Activated naive CD4-positive, alpha-beta T cell treated with anti-CD3 and anti-CD28 coated beads for 36 hours (primary cell): ENCODE measurements at regions not wholly inside any gene's neighbourhood (a gene's known extent, or its start where the extent isn't known, plus 50 kb on each side); places are given as distances from the start of the nearest gene placed in this dataset.

Source experiments
- CTCF ChIA-PET: fragments of 350-600 bp; sonication (Branson Sonifier 250); formaldehyde crosslinking; loops from one replicate; lab custom pipeline; 2021; ENCODE audit warnings: antibody characterized with exemption; lab: Charles Lee
- DNase-seq: peaks from one replicate; pipeline ENCODE4 v3.0.0-alpha.2; 2020
- H3K27ac Mint-ChIP-seq: one replicate; pipeline ENCODE4 v1.8.0; 2021; ENCODE audit warnings: mild to moderate bottlenecking, mixed read lengths
- H3K27me3 Mint-ChIP-seq: one replicate; pipeline ENCODE4 v1.8.0; 2021; ENCODE audit warnings: low read depth, mixed read lengths
- H3K36me3 Mint-ChIP-seq: one replicate; pipeline ENCODE4 v1.8.0; 2021; ENCODE audit warnings: low read depth, mixed read lengths
- H3K4me1 Mint-ChIP-seq: one replicate; pipeline ENCODE4 v1.8.0; 2021; ENCODE audit warnings: low read depth, mixed read lengths
- H3K4me3 Mint-ChIP-seq: one replicate; pipeline ENCODE4 v1.8.0; 2021; ENCODE audit warnings: mild to moderate bottlenecking, moderate library complexity, mixed read lengths
- H3K9me3 Mint-ChIP-seq: one replicate; pipeline ENCODE4 v1.8.0; 2021; ENCODE audit warnings: mixed read lengths
- intact Hi-C: fragments of 100-400 bp; cut with micrococcal nuclease; formaldehyde crosslinking; loops from one replicate; pipeline ENCODE4 v1.15.1; 2023

DNA sequence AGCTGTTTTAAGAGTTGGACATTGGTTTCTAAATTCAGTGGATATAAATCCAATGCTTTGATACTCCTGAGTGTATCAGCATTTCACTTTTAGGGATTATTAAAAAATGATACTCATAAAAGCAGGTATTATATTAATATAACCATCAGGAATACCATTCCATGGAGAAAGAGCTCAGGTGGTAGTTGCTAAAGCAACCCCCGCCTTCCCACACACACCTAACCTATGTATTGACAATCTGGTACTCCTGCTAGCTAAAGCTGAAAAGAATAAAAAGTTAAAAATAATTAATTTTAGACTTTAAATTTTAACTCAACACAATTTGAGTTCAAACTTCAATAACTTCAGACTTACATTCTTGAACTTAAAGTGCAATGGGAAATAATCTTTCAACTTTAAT, 717.1 kb upstream of the HS3ST1 start:
- Mint-ChIP-seq H3K27me3 (no peaks in the 10 kb centered on the region), H3K4me3 (no peak overlapping the region), H3K36me3 (no peaks in the 10 kb centered on the region), H3K9me3 (peaks cover 12% of the 10 kb centered on the region), H3K27ac (no peak overlapping the region), H3K4me1 (no peaks in the 10 kb centered on the region)
- CTCF ChIA-PET, result no interaction called here
- intact Hi-C loops, result no loop called here
- DNase-seq, result no peak

- intact Hi-C loops, result no loop called here
- no peak for DNase-seq
- Mint-ChIP-seq H3K36me3 (no peaks in the 10 kb centered on the region), H3K27me3 (no peaks in the 10 kb centered on the region), H3K4me3 (no peak overlapping the region), H3K4me1 (no peaks in the 10 kb centered on the region), H3K9me3 (peaks cover 9% of the 10 kb centered on the region), H3K27ac (no peak overlapping the region)
- CTCF ChIA-PET, result no interaction called here
Observed at GRCh38 chr4:12145106-12145505, 716.4 kb upstream of the HS3ST1 start.

GRCh38 chr4:12144051-12144450, 715.4 kb upstream of the HS3ST1 start:
- H3K4me1 Mint-ChIP-seq, result no peaks in the 10 kb centered on the region
- H3K36me3 Mint-ChIP-seq, result no peaks in the 10 kb centered on the region
- DNase-seq, result no peak
- no peak overlapping the region for H3K27ac Mint-ChIP-seq
- H3K4me3 Mint-ChIP-seq, result no peak overlapping the region
- intact Hi-C loops, result no loop called here
- H3K27me3 Mint-ChIP-seq, result no peaks in the 10 kb centered on the region
- CTCF ChIA-PET, result no interaction called here
- peaks cover 9% of the 10 kb centered on the region for H3K9me3 Mint-ChIP-seq

- no peak for DNase-seq
- no peak overlapping the region for H3K4me3 Mint-ChIP-seq
- intact Hi-C loops, result no loop called here
- H3K27ac Mint-ChIP-seq, result no peak overlapping the region
- CTCF ChIA-PET, result interaction anchor here (0.6 kb wide), 1 partner anchor 217 kb away, joined by 3 read pairs; no protein-coding TSS in a partner anchor
- H3K27me3 Mint-ChIP-seq, result no peaks in the 10 kb centered on the region
- H3K4me1 Mint-ChIP-seq, result no peaks in the 10 kb centered on the region
- peaks cover 13% of the 10 kb centered on the region for H3K9me3 Mint-ChIP-seq
- no peaks in the 10 kb centered on the region for H3K36me3 Mint-ChIP-seq
Observed at GRCh38 chr4:12140864-12141263, 712.2 kb upstream of the HS3ST1 start.

- CTCF ChIA-PET, result no interaction called here
- no peak overlapping the region for H3K27ac Mint-ChIP-seq
- no peaks in the 10 kb centered on the region for H3K4me1 Mint-ChIP-seq
- DNase-seq, result no peak
- no peak overlapping the region for H3K4me3 Mint-ChIP-seq
- H3K27me3 Mint-ChIP-seq, result no peaks in the 10 kb centered on the region
- intact Hi-C loops, result no loop called here
- peaks cover 14% of the 10 kb centered on the region for H3K9me3 Mint-ChIP-seq
- H3K36me3 Mint-ChIP-seq, result no peaks in the 10 kb centered on the region
Observed at GRCh38 chr4:12139296-12139695, 710.6 kb upstream of the HS3ST1 start.

GRCh38 chr4:12138488-12138887, 709.8 kb upstream of the HS3ST1 start:
- intact Hi-C loops, result no loop called here
- CTCF ChIA-PET, result no interaction called here
- H3K4me3 Mint-ChIP-seq, result no peak overlapping the region

GRCh38 chr4:12137575-12137974, 708.9 kb upstream of the HS3ST1 start:
- H3K27me3 Mint-ChIP-seq, result no peaks in the 10 kb centered on the region
- H3K4me1 Mint-ChIP-seq, result no peaks in the 10 kb centered on the region
- no peak overlapping the region for H3K4me3 Mint-ChIP-seq
- H3K36me3 Mint-ChIP-seq, result no peaks in the 10 kb centered on the region
- H3K27ac Mint-ChIP-seq, result no peak overlapping the region
- intact Hi-C loops, result no loop called here
- peaks cover 21% of the 10 kb centered on the region for H3K9me3 Mint-ChIP-seq
- no peak for DNase-seq
- CTCF ChIA-PET, result no interaction called here

More at GRCh38 chr4:12138488-12138887, 709.8 kb upstream of the HS3ST1 start:
- Mint-ChIP-seq H3K27ac (no peak overlapping the region), H3K36me3 (no peaks in the 10 kb centered on the region), H3K9me3 (peaks cover 17% of the 10 kb centered on the region), H3K27me3 (no peaks in the 10 kb centered on the region), H3K4me1 (no peaks in the 10 kb centered on the region)
- DNase-seq, result no peak

- Mint-ChIP-seq H3K36me3 (no peaks in the 10 kb centered on the region), H3K4me3 (no peak overlapping the region), H3K27ac (no peak overlapping the region), H3K4me1 (no peaks in the 10 kb centered on the region), H3K27me3 (no peaks in the 10 kb centered on the region), H3K9me3 (peaks cover 5% of the 10 kb centered on the region)
- no peak for DNase-seq
- CTCF ChIA-PET, result no interaction called here
- intact Hi-C loops, result no loop called here
Observed at GRCh38 chr4:12126474-12126873, 697.8 kb upstream of the HS3ST1 start.

DNA sequence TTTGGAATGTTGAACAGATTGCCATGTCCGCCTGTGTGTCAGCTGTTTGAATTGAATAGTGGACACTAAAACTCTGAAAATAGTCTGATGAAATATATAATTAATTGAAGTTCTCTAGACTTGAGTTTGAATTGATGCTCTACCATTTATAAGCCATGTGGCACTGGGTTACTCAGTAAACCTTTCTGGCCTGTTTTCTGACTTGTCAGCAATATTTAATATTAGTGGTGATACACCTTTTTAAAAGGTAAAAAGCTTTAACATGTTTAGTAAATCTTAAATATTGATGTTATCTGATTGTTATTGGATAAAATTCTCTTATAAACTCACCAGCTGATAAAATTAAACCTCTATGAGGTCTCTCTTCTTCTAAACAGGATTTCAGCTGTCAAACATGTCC, 695.4 kb upstream of the HS3ST1 start:
- H3K4me1 Mint-ChIP-seq, result no peaks in the 10 kb centered on the region
- DNase-seq, result no peak
- intact Hi-C loops, result no loop called here
- H3K4me3 Mint-ChIP-seq, result no peak overlapping the region
- no peaks in the 10 kb centered on the region for H3K9me3 Mint-ChIP-seq
- CTCF ChIA-PET, result no interaction called here
- no peaks in the 10 kb centered on the region for H3K36me3 Mint-ChIP-seq
- H3K27me3 Mint-ChIP-seq, result no peaks in the 10 kb centered on the region
- H3K27ac Mint-ChIP-seq, result no peak overlapping the region

DNA sequence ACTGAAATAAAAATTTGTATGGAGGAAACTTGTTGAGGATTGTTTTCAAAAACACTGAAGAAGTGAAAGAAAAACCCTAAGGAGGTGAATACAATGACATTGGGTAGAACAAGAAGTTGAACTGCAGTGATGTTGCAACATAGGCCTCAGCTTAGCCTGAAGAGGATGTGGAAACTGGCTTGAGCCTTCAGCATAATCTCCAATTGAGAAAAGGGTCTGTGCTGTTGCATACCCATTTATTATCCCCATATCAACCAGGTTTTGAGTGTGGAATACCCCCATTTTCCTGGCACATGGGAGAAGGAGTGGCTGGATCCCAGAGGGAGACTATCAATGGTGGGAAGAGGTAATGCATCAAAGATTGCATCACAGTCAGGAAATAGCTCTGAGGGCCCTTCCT, 695.0 kb upstream of the HS3ST1 start:
- H3K4me1 Mint-ChIP-seq, result no peaks in the 10 kb centered on the region
- CTCF ChIA-PET, result no interaction called here
- no peaks in the 10 kb centered on the region for H3K36me3 Mint-ChIP-seq

DNA sequence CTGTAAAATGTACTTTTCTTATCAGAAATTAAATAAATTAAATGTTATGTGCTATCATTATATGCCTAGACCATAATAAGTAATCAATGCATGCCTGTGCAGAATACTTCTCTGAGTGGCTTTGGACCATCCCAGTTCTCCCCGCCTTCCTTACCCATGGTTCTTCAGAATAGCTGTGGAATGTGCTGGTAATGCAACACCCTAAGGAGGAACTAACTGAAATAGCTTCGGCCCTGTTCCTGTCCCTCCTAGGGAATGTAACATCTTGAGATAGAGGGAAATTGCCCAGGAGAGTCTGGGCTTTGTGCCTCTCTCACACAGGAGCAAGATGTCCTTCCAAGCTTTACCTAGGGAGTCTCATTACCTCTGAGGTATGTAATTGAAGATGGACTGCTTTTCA, 693.6 kb upstream of the HS3ST1 start:
- no peak overlapping the region for H3K27ac Mint-ChIP-seq
- H3K4me3 Mint-ChIP-seq, result no peak overlapping the region
- CTCF ChIA-PET, result no interaction called here
- H3K36me3 Mint-ChIP-seq, result no peaks in the 10 kb centered on the region
- DNase-seq, result no peak
- intact Hi-C loops, result no loop called here
- no peaks in the 10 kb centered on the region for H3K4me1 Mint-ChIP-seq
- H3K27me3 Mint-ChIP-seq, result no peaks in the 10 kb centered on the region
- no peaks in the 10 kb centered on the region for H3K9me3 Mint-ChIP-seq

More for the DNA sequence above, 695.0 kb upstream of the HS3ST1 start:
- DNase-seq, result no peak
- H3K4me3 Mint-ChIP-seq, result no peak overlapping the region
- no peaks in the 10 kb centered on the region for H3K9me3 Mint-ChIP-seq
- H3K27ac Mint-ChIP-seq, result no peak overlapping the region
- intact Hi-C loops, result no loop called here
- H3K27me3 Mint-ChIP-seq, result no peaks in the 10 kb centered on the region

DNA sequence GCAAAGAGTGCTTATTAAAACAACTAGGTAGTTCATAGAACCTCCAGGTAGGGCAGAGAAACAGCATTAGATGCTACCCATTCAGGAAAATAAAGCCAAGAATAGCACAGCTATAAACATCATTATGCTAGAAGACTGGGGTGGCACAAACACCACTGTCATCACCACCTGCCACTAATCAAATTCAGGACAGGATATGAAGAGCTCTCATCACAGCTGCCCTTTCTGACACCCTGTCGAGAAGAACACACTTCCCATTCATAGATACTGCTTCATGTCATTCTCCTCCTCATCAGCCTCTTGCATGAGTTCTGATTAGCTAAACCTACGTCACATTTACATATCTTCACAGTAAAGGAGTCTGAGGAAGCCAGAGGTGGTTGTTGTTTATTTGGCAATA, 692.3 kb upstream of the HS3ST1 start:
- CTCF ChIA-PET, result no interaction called here
- intact Hi-C loops, result no loop called here
- H3K36me3 Mint-ChIP-seq, result no peaks in the 10 kb centered on the region
- H3K9me3 Mint-ChIP-seq, result peaks cover 3% of the 10 kb centered on the region
- no peaks in the 10 kb centered on the region for H3K27me3 Mint-ChIP-seq
- H3K27ac Mint-ChIP-seq, result no peak overlapping the region
- H3K4me1 Mint-ChIP-seq, result no peaks in the 10 kb centered on the region
- H3K4me3 Mint-ChIP-seq, result no peak overlapping the region
- DNase-seq, result no peak

GRCh38 chr4:12118651-12119213, 690.0 kb upstream of the HS3ST1 start:
- CTCF ChIA-PET, result no interaction called here
- Mint-ChIP-seq H3K27ac (no peak overlapping the region), H3K27me3 (no peaks in the 10 kb centered on the region), H3K9me3 (peaks cover 15% of the 10 kb centered on the region), H3K4me3 (no peak overlapping the region), H3K4me1 (no peaks in the 10 kb centered on the region), H3K36me3 (no peaks in the 10 kb centered on the region)
- no peak for DNase-seq
- intact Hi-C loops, result no loop called here
